GM19240 (cell line): ENCODE measurements at regions not wholly inside any gene's neighbourhood (a gene's known extent, or its start where the extent isn't known, plus 50 kb on each side); places are given as distances from the start of the nearest gene placed in this dataset.
"Not testable (repeated sequence)": the region's sequence is repeated elsewhere in the genome, so short reads cannot be mapped to it uniquely, and the experiment has no call there.

Source experiments
- DNase-seq: peaks from one replicate; pipeline ENCODE4 v3.0.0; 2011; ENCODE audit warnings: low spot score; ENCODE audit not compliant: insufficient read length

DNA sequence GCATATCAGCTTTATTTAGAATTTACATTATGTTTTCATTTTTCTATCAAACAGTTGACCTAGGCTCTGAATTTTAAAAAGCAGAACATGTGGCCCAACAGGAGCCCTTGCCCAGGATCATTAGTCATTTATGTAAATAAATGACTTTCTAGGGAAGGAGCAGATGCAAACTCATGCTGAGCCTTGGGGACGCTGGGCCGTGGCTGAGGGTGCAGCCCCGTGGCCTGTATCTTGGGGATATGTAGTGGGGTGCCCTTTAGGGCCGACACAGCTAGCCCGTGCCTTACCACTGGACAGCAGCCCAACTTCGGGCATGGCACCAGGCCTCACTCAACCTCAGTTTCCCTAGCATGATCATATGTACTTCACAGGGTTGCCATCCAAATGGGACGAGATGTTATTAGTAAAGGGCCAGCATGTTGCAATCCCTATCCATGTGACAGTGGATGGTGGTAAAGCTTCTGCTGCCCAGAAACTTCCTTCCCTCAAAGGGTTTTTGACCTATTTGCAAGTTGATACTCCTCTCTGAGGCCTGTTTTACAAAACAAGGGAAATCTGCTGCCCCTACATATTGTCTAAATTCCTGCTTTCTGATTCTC, 357.9 kb downstream of the ANAPC1 start:
- DNase-seq, result not testable (repeated sequence)

DNA sequence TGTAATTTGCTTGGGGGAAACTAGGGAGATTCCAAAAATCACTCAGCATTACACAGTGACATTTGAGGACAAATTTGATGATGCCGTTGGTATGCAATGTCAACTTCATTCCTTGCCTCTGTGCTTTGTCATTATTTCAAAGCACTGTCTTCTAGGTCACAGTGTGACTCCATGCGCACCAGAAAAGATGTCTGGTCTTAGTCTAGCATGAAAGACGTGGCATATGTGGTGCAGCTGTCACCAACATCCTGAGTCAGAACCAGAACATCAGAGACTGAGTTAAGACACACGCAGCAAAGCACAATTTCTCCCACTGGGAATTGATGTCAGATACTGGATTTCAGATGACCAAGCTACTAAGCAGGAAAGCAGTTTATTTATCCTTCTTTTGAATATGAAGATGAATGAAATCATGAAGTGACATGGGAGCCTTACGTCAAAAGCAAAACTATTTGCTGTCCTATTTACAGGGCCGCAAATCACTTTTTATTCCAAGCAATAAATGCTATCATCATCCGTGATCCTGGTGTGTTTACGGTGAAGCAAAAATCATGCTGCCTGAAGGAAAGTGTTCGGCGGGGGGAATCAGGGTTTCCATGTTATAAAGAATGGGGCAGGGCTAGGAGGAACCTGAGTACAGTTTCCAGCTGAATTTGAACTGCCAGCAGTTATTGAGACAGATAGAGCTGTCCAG, 356.1 kb downstream of the ANAPC1 start:
- DNase-seq, result not testable (repeated sequence)

DNA sequence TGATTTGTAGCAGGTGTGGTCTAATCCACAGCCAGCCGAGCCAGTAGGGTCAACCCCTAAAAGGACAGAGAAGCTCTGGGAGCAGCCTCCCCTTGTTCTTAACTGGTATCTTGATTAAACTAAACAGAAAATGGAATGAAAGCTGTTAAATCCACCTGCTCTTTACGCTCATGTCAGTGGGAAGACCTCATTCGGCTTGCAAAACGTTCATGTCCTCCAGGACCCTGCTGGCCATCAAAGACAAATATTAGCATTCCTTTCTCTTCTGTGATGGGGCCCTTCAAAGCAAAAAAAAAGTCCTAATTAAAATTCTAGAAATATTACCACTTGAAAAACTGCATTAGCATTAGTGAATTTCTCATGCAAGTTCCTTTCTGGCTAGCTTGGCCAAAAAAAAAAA, 355.0 kb downstream of the ANAPC1 start:
- DNase-seq, result not testable (repeated sequence)

DNA sequence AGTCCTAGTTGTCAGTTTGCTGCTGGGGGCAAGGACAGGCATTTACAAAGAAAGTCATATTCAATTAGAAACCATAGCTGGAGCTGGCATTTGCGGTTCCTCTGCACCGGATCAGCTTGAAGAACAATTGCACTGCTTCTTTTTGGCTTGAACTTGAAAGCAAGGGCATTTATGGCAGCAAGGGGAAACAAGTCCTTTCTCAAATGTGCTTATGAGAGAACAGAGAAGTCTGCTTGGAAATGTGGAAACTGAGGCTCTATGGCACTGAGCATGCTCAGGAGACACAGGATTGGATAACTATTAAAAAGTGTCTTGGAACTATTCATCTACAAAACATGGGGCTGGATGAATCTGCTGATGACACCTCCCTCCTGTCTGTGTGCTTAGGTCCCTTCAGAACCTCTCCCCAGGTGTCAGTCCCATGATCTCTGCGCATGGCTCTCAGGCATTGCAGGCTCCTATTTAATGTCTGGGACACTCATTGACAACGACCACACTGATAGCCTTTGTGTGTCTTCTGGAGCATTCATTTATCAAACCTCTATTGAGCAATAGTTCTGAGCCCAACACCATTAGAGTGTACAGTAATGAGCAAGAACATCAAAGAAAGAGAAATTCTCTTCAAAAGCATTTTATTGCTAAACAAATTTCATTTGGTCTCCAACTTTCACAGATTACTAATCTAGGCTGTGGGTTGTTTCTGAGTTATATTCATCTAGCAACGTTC, 353.6 kb downstream of the ANAPC1 start:
- DNase-seq, result not testable (repeated sequence)

DNA sequence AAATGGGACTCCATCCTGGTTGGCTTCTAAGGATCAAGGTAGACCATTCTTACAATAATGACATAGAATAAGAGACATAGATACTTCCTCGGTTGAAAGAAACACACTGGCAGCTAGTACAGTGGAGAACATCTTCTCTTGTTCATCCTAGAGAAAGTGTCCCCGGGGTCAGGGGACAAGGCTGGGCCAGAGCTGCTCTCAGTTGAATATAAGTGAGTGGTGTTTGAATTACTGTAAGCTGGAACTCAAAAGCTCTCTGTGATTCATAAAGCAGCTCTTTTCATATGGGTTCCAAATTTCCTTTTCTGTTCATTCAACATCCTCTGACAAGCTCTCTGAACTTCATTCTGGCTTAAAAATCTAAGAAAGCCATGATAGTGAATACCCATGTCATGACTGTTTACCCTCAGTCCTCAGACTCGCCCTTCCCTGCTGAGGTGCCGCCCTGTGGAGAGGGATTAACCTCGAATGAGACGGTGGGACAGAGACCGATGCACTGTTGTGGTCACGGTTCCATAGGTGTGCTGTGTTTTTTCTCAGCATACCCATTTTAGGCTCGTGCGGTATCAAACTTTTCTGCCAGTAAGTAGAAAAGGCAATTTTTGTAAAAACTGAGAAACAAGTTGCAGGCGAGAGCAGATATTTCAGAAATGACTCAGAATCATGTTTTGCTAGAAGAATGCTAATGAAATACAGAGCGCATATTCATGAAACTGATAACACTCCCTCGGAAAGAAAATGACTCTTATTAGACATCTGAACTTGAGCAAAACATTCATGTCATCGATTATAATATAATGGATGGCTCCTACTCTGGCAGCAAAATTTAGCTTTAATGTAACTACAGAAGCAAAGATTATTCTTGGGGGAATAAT, 351.1 kb downstream of the ANAPC1 start:
- DNase-seq, result not testable (repeated sequence)

DNA sequence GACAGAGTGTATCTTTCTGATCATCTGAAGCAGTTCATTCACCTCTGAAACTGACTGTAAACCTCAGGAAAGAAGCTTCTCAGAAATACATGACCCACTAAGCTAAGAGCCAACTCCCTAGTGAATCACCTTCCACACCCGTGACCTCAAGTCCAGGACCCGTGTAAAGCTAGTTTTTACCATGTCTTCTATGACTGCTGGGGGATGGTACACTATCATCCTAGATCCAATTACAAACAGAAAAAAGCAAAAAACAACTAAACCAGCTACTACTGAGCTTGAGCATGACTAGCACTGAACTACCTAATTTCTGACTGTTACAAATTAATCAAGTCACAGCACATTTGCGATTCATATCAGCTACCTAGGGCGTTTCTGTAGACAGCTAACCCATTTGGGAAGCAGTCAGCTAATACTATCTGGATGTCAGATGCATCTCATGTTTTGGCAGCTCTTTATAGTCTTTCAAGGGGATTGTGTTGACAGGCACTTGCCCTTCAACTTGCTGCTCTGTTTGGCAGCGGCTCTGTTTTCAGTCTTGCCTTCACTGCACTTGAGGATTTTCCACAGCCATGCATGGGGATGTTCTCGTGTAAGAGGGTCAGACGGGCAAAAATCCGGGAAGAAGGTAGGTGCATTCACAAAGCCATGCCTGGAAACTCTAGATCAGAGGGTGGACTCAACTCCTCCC, 350.3 kb downstream of the ANAPC1 start:
- DNase-seq, result not testable (repeated sequence)

DNA sequence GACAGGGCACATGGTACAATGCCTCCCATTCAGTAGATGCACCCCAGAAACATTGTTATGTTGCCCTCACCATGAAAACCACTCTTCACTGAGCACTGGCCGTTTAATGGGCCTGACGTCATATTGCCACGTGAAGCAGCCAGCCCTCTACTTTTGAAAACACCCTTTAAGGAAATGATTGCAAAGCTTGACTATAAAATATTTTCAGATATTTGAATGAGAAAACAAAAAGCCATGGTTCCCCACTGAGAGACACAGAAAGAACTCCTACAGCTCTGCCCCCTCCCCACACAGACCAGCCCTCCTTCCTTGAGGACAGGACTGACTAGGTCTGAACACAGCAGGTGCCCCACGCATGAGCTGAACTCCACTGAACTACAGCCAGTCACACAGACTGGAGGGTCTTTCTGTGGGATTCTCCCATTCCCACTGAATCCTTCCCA, 349.1 kb downstream of the ANAPC1 start:
- DNase-seq, result no peak

DNA sequence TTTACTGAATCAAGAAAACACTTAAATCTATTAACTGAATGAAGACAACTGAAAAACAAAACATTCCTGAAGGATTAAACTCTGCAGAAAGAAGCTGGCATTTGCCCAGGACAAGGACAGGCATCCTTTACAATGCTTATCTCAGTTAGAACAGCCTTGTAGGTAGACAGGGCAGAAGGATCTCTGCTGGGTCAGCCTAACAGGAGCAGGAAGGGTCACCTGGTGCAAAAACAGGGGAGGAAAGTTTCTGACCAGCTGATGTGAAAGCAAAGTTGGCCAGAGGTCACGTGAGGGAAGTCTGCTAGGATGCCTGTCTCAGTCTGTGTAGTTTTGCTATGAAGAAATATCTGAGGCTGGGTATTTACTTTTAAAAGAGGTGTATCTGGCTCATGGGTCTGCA, 348.6 kb downstream of the ANAPC1 start:
- DNase-seq, result no peak

DNA sequence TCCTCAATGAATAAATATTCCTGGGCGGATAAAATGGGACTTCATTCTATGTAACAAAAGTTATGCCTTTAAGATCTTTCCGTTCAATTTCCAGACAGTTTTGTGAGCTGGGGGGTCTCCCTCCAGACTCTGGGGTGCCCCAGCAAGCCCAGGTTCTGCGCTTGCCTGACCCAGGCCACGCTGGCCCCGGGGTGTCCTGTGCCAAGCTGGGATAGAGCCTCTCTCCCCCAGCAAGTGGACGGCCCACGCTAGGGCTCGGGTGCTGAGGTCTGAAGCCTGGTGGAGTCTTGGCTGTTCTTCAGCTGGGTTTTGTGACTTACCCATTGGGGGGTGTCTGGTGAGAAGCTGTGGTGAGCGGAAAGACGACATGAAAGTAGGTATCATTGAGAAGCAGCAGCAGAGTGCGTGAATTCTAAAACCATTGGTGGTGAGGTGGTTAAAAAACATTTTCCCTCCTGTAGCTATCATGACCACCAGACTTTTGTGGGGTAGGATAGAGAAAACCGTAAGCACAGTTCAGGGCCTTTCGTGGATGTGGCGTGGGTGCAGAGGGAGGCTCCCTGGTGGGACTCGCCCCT, 346.8 kb downstream of the ANAPC1 start:
- DNase-seq, result no peak

DNA sequence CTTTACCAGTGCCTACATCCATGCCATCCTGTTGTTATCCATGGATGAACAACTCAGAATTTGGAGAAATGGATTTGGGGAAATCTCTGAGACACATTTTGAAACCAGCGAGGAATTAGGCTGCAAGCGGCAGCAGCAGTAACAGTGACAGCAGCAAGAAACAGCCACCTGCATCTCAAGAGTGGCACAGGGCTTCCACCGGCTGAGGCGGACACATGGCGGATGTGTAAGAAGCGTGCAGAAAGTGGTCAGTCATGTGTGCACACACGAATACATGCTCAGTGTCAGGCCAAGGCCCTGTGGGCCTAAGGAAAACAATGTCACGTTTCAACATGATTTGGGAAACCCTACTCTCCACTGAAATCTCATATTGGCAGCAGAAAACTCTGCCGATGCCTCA, 344.0 kb downstream of the ANAPC1 start:
- not testable (repeated sequence) for DNase-seq

DNA sequence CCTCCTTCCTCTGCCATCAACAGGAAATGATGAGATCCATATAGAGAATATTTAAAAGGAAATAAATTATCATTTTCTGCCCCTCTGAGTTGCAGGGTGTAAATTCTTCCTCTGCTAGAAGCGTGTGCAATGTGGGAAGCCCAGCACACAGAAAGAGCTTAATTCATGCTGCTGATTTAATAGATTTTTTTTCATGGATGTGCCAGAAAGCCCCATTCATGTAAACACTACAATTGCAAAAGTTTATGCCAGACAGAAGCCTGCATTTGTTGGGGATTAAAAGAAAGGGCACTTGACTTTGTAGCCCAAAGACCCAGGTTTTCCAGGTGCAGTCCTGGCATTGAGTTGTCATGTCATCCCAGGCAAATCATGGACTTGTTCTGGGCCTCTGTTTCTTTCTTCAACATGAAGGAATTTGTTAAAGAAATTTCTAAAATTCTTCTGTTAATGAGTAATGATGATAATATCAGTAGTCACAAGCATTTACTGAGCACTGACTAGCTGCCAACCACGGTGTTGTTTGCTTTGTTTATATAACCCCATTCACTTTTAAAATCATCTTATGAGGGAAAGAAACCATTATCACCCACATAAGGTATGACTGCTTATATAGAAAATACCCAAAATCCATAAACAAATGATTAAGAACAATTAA, 341.7 kb downstream of the ANAPC1 start:
- not testable (repeated sequence) for DNase-seq

DNA sequence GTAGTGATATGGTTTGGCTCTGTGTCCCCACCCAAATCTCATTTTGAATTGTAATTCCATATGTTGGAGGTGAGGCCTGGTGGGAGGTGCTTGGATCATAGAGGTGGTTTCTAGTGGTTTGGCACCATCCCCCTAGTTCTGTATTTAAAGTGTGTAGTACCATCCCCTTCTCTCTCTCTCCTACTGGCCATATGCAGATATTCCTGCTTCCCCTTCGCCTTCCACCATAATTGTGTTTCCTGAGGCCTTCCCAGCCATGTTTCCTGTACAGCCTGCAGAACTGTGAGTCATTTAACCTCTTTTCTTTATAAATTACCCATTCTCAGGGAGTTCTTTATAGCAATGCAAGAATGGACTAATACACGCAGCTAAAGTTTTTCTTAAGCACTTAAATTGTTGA, 340.0 kb downstream of the ANAPC1 start:
- DNase-seq, result not testable (repeated sequence)

DNA sequence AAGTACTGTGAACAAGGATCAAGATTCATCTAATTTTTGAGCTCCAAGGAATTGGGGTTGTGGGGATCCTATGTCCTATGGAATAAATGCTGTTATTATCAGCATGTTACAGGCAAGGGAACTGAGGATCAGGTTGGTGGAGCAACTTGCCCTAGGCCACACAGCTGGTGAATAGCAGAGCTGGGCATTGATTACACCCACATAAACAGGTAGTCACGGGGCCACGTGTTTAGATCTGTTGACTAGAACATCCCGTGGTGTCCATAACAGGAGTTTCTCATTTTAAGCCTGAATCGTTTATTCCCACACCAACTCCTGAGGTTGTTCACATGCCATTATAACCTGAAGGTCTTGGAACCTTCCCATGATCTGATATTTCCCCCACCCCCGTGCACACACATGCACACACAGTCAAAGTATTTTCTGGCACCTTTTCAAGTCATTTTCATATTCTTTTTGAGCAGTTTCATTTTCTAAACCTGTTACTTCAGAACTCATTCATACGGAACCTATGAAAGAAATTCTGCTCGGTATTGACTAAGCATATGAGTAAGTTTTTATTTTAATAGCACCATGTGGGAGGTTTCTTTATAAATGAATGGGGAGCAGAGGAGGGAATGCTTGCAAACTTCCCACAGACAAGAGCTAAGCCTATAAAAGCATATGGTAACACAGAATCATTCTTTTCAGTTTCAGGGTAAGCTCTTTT, 338.1 kb downstream of the ANAPC1 start:
- not testable (repeated sequence) for DNase-seq

DNA sequence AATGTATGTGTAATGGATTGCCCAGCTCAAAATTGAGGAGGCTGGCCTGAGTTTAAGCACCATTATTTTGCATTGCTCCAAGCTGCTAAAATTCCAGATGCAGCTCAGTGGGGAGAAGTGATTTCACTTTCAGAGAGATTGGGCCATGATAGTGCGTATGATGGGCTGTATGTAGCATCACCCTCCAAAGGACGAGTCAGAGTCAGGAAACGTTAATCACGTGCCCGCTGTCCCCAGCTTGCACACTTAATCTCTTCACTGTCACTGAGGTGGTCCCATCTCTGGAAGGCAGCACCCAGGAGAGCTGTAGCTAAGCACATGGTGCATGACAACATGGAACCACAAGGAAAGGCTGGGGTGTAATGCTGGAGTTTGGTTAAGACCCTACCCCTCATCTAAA, 337.4 kb downstream of the ANAPC1 start:
- DNase-seq, result not testable (repeated sequence)

DNA sequence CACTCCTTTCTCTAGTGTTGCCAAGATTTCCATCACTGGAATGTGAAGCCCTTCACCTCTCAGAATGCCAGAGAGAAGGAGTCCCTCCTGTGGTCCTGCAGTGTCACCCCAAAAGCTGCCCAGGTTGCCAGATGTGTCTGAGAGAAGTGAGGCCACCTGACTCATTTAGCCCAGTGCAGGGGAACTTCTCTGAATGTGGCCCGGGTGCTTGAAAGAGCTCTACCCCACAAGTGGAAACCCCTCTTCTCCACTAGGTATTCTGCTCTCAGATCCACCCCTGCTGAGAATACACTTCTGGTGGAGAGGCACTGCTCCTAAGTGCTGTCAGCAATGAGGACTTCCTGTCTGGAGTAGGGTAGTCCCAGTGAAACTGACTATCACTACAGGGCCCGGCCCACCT, 334.8 kb downstream of the ANAPC1 start:
- not testable (repeated sequence) for DNase-seq

DNA sequence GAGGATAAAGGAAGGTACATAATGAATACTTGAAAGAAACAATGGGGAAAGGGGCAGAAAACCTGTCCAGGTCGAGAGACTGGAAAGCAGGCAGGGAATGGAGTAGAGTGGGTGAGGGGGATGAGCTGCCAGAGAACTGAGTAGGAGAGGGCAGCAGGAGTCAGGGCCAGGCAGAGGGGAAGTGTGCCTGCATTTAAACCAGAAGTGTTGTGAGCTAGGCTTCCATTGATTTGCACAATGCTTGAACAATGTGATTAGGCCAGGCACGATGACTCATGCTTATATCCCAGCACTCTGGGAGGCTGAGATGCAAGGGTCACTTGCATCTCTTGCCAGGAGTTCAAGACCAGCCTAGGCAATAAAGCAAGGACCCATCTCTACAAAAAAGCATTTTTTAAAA, 332.6 kb downstream of the ANAPC1 start:
- DNase-seq, result not testable (repeated sequence)

DNA sequence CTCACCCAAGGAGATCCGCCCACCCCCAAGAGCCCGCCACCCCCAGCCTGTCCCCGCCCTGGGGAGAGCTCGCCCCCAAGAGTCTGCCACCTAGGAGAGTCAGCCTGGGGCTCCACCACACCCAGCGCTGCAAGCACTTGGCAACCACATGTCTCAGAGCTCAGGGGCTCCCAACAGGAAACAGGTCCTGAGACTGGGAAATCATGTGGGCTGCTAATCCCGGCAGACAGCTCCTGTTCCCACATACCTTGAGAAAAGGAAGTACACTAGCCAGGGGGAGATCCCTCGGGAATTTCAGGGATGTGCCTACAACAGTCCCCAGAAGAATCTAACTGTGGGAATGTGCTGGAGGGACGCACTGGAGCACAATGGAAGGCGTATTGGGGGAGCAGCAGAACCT, 331.4 kb downstream of the ANAPC1 start:
- not testable (repeated sequence) for DNase-seq

DNA sequence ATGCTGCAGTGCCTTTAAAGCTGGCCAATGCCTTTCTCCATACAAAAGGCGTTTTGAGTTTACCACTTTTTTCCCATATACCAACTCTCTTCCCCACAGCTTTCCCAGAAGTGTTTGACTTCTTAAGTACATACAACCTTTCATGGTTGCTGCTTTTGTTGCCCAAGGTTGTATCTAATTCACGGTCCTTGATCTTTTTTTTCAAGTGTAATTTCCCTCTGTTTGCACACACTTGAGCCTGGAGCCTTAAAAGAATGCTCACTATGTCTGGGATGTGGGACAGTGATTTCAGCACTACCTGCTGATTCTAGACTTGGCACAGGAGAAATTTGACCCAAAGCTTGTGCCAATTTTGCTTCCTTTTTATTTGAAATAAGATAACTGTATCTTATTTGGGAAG, 324.7 kb downstream of the ANAPC1 start:
- DNase-seq, result not testable (repeated sequence)

DNA sequence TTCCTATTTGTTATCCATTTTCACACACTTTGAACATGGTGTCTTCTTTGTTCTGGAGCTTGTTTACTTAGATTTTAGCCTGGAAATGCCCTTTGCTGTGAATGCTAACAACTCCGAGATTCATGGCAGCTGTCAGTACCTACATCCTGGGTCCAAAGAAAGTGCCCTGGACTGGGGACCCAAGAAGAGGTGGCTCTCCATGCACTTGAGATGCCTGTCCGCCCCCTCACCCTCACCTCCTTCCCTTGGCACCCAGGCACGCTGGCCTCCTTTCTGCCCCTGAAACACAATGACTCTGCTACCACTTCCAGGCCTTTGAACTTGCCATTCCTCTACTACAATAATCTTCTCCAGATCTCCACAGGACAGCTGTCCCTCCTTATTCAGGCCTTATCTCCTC, 324.2 kb downstream of the ANAPC1 start:
- not testable (repeated sequence) for DNase-seq
